Fibroblast of pulmonary artery (primary cell): ENCODE measurements at regions not wholly inside any gene's neighbourhood (a gene's known extent, or its start where the extent isn't known, plus 50 kb on each side); places are given as distances from the start of the nearest gene placed in this dataset.

Experiments
- DNase-seq: peaks from one replicate; pipeline ENCODE4 v3.0.0-alpha.2; 2010; ENCODE audit warnings: low read depth
- H3K4me3 ChIP-seq: replicated peaks from 2 replicates; pipeline ENCODE4 v1.5.1; 2011; ENCODE audit warnings: low read depth, mild to moderate bottlenecking, control low read depth, low read length, moderate library complexity
- TF ChIP-seq, protein P1 (sequence below): IDR thresholded peaks from 2 replicates; pipeline ENCODE4 v1.5.1; 2011; ENCODE audit warnings: mild to moderate bottlenecking, control low read depth, low read length, inconsistent platforms; ENCODE audit errors: missing control alignments

DNA sequence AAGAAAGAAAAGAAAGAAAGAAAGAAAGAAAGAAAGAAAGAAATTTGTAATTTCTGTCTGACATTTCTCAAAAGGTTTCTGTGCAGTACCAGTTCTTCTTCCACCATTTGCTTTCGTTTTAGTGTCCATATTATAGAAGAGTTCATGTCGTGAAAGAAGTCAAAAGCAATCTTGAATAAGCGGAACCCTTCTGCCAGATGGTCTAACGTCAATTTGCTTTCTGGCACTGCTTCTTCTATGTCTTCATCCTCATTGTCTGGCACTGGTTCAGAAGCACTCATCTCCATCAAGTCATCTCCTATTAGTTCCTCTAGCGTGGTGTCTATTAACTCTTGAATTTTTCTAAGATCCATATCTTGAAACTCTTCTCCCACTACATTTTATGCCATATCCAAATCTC is 170.0 kb upstream of the KCTD3 start:
- no peak overlapping the region for H3K4me3 ChIP-seq
- TF ChIP-seq, protein P1, sequence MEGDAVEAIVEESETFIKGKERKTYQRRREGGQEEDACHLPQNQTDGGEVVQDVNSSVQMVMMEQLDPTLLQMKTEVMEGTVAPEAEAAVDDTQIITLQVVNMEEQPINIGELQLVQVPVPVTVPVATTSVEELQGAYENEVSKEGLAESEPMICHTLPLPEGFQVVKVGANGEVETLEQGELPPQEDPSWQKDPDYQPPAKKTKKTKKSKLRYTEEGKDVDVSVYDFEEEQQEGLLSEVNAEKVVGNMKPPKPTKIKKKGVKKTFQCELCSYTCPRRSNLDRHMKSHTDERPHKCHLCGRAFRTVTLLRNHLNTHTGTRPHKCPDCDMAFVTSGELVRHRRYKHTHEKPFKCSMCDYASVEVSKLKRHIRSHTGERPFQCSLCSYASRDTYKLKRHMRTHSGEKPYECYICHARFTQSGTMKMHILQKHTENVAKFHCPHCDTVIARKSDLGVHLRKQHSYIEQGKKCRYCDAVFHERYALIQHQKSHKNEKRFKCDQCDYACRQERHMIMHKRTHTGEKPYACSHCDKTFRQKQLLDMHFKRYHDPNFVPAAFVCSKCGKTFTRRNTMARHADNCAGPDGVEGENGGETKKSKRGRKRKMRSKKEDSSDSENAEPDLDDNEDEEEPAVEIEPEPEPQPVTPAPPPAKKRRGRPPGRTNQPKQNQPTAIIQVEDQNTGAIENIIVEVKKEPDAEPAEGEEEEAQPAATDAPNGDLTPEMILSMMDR, result no peak

GRCh38 chr1:215397843-215398242 is 169.3 kb upstream of the KCTD3 start:
- TF ChIP-seq, protein P1, result no peak
- no peak overlapping the region for H3K4me3 ChIP-seq
- no peak for DNase-seq

More for the DNA sequence above, 170.0 kb upstream of the KCTD3 start:
- no peak for DNase-seq

DNA sequence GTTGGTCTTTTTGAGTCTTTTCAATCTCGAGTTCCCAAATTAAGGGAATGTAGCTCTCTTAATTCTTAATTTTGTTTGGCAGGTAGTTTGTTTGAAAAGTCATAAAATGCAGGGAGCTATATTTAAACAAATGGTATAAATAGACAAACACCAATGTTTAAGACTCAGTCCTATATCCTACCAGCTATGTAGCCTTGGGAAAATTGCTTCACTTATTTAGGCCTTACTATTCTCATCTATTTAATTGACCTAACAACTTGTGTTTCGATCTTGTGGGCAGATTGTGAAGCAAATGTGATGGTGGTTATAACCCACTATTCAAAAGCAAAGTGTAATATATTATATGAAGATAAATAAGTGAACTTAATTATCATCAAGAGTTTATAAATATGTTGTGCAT is 167.3 kb upstream of the KCTD3 start:
- TF ChIP-seq, protein P1, result no peak
- no peak overlapping the region for H3K4me3 ChIP-seq
- DNase-seq, result no peak

- DNase-seq, result no peak
- H3K4me3 ChIP-seq, result no peak overlapping the region
- TF ChIP-seq, protein P1, result no peak
These were observed 166.4 kb upstream of the KCTD3 start for GRCh38 chr1:215400741-215401140.

GRCh38 chr1:215402147-215402546 is 165.0 kb upstream of the KCTD3 start:
- TF ChIP-seq, protein P1, result no peak

DNA sequence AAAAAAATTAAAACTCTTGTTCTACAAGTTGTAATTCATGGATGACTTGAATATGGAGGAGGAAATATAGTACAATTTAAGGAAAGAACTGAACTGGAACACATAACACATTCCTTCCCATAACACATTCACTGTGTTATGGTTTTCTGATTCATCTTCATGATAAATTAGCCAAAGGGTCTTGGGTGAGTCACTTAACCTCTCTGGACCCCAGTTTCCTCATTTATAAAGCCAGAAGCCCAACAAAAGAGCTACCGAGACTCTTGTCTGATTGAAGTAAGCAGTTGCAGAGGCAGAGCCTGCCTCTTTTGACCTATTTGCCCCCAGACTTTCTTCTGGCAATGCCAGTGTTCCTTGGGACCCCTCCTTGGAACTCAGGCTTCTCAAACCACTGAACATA is 161.9 kb upstream of the KCTD3 start:
- no peak for DNase-seq
- H3K4me3 ChIP-seq, result no peak overlapping the region
- TF ChIP-seq, protein P1, result no peak

More at GRCh38 chr1:215402147-215402546, 165.0 kb upstream of the KCTD3 start:
- H3K4me3 ChIP-seq, result no peak overlapping the region
- DNase-seq, result no peak

DNA sequence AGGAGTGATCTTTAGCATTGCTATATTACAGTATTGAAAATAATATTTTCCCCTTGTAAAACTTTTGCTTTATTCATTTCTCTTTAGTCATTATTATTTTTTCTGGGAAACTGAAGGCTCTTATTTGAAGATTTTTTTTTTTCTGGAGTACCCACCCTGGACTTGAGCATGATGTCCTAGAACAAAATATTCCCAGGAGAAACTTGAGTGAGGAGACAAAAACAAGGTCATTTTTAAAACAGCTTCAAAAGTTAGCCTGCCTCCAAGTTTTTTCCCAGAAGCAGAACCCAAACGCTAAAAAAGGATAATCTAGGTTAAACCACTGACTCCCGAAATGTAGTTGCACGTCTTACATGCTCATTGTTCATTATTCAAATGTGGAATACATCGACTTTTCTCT is 160.2 kb upstream of the KCTD3 start:
- DNase-seq, result no peak
- TF ChIP-seq, protein P1, result no peak
- H3K4me3 ChIP-seq, result no peak overlapping the region
